ENCODE measurements at regions not wholly inside any gene's neighbourhood (a gene's known extent, or its start where the extent isn't known, plus 50 kb on each side); places are given as distances from the start of the nearest gene placed in this dataset.

DNA sequence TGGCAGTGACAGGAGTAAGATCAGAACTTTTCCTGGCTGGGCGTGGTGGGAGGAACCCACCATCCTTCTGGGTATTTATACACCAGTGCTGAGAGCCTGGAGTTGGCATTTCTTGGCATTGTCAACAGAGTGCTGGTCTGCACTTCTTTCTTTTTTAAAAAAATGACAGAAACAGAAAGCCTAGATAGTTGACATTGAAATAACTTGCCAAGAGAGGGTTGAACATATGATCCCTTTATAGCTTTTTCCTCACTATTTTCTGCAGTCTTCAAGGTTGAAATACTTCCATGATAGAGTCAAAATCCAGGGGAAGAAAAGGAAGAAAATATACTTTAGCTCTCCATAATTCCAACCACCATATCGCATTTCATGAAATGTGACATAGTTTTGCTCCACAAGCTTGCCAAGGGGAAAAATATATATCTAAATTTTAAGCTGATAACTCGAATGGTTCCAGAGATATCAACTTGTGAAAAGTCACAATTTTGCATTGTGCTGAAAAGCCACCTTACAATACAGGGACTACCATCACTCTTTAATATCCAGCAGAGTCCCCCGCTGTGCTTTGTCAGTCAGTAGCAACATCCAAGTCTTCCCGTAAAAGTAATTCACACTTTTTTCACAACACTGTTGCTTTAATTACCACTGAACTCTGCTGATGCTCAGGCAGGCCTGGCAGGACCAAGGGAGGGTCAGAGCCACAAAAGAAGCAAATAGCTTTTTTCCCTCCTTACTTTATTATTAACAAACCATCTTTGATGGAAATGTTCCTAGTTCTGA lies 764.9 kb upstream of the FANCL start:
- TF ChIP-seq CTCF (IDR thresholded peaks at IDR 0.05; ENCODE audit: borderline replicate concordance, extremely low read depth, low read length, poor library complexity, severe bottlenecking) = no peak
- TF ChIP-seq EZH2 (IDR thresholded peaks at IDR 0.05; ENCODE audit: borderline replicate concordance, low read depth, low read length, severe bottlenecking) = no peak
